ENCODE measurements at regions not wholly inside any gene's neighbourhood (a gene's known extent, or its start where the extent isn't known, plus 50 kb on each side); places are given as distances from the start of the nearest gene placed in this dataset.
"Not testable (repeated sequence)": the region's sequence is repeated elsewhere in the genome, so short reads cannot be mapped to it uniquely, and the experiment has no call there.

DNA sequence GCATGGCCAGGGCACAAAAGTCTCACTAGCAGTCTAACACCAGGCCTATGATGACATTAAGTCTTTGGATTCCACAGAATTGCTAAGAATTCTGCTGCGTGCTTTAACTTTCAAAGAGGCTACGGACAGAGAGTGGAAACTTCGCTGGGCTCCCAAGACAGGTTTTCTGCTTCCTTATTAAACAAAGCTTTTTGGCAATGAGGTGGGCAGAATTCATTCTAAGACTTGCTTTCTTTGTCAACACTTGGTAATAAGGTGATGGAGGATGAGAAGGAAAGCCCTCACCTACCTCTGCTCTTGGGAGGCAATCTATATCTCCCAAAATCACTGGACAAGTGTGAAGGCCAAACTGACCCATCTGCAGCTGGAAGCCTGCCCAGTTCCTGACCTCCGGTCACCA is 231.9 kb downstream of the ATPSCKMT start:
- Histone ChIP-seq H3K36me3 (ENCODE audit: control insufficient read depth, insufficient read depth, low read length, severe bottlenecking) (no peaks in the 10 kb centered on the region), H3K4me3 (ENCODE audit: low read length) (no peak overlapping the region), H3K9me3 (ENCODE audit: control insufficient read depth, low read length) (peaks cover 14% of the 10 kb centered on the region), H3K4me1 (ENCODE audit: control insufficient read depth, insufficient read depth, low read length) (peaks cover 12% of the 10 kb centered on the region), H3K27me3 (replicated peaks; ENCODE audit: control insufficient read depth, insufficient read depth, low read length) (no peaks in the 10 kb centered on the region), H3K9ac (ENCODE audit: low read length) (no peak overlapping the region)
- no peak for DNase-seq (ENCODE audit: low read depth)

DNA sequence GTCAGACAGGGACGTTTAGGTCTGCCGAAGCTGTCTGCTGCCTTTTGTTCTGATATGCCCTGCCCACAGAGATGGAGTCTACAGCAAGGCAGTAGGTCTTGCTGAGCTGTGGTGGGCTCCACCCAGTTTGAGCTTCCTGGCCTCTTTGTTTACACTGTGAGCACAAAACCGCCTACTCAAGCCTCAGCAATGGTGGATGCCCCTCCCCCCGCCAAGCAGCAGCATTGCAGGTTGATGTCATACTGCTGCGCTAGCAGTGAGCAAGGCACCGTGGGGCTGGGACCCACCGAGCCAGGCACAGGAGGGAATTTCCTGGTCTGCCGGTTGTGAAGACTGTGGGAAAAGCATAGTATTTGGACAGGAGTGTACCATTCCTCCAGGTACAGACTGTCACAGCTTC is 233.1 kb downstream of the ATPSCKMT start:
- H3K4me1 ChIP-seq (ENCODE audit: control insufficient read depth, insufficient read depth, low read length): peaks cover 12% of the 10 kb centered on the region
- DNase-seq (ENCODE audit: low read depth); H3K9ac ChIP-seq (ENCODE audit: low read length); H3K36me3 ChIP-seq (ENCODE audit: control insufficient read depth, insufficient read depth, low read length, severe bottlenecking); H3K9me3 ChIP-seq (ENCODE audit: control insufficient read depth, low read length); H3K4me3 ChIP-seq (ENCODE audit: low read length); H3K27me3 ChIP-seq (replicated peaks; ENCODE audit: control insufficient read depth, insufficient read depth, low read length): not testable (repeated sequence)

DNA sequence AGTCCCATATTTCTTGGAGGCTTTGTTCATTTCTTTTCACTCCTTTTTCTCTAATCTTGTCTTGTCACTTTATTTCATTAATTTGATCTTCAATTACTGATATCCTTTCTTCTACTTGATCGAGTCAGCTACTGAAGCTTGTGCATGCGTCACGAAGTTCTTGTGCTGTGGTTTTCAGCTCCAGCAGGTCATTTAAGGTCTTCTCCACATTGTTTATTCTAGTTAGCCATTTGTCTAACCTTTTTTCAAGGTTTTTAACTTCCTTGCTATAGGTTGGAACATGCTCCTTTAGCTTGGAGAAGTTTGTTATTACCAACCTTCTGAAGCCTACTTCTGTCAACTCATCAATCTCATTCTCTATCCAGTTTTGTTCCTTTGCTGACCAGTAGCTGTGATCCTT is 234.0 kb downstream of the ATPSCKMT start:
- H3K9me3 ChIP-seq (ENCODE audit: control insufficient read depth, low read length); H3K9ac ChIP-seq (ENCODE audit: low read length); H3K4me3 ChIP-seq (ENCODE audit: low read length); DNase-seq (ENCODE audit: low read depth); H3K27me3 ChIP-seq (replicated peaks; ENCODE audit: control insufficient read depth, insufficient read depth, low read length); H3K36me3 ChIP-seq (ENCODE audit: control insufficient read depth, insufficient read depth, low read length, severe bottlenecking): not testable (repeated sequence)
- H3K4me1 ChIP-seq (ENCODE audit: control insufficient read depth, insufficient read depth, low read length): peaks cover 12% of the 10 kb centered on the region

DNA sequence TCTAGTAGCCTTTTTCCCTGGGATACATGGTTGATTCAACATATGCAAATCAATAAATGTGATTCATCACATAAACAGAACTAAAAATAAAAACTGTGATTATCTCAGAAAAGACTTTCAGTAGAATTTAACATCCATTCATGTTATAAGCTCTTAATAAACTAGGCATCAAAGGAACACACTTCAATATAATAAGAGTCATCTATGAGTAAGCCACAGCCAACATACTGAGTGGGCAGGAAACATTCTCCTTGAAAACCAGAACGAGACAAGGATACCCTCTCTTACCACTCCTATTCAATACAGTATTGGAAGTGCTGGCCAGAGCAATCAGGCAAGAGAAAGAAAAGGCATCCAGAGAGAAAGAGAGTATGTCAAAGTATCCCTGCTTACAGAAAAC is 239.9 kb downstream of the ATPSCKMT start:
- H3K9ac ChIP-seq (ENCODE audit: low read length): no peak overlapping the region
- no peak for DNase-seq (ENCODE audit: low read depth)
- no peaks in the 10 kb centered on the region for H3K4me1 ChIP-seq (ENCODE audit: control insufficient read depth, insufficient read depth, low read length)
- H3K36me3 ChIP-seq (ENCODE audit: control insufficient read depth, insufficient read depth, low read length, severe bottlenecking): no peaks in the 10 kb centered on the region
- no peaks in the 10 kb centered on the region for H3K9me3 ChIP-seq (ENCODE audit: control insufficient read depth, low read length)
- no peaks in the 10 kb centered on the region for H3K27me3 ChIP-seq (replicated peaks; ENCODE audit: control insufficient read depth, insufficient read depth, low read length)
- H3K4me3 ChIP-seq (ENCODE audit: low read length): no peak overlapping the region

DNA sequence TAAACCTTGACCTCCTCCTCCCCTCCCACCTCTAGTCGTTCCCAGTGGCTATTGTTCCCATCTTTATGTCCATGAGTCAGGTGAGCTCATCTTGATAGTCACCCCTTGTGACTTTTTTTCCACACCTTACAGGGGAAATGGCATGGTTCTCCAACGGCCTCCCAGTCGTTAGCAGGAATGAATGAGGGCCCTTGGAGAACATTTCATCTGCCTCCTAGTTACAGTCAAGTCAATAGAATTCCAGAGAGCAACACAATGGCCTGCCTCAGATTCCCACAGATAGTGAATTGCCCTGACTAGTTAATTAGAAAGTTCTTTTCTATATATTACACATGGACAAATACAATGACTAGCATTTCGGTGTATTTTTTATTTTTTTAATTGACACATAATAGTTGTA is 262.6 kb downstream of the ATPSCKMT start:
- Histone ChIP-seq H3K4me3 (ENCODE audit: low read length) (no peak overlapping the region), H3K9ac (ENCODE audit: low read length) (no peak overlapping the region), H3K36me3 (ENCODE audit: control insufficient read depth, insufficient read depth, low read length, severe bottlenecking) (no peaks in the 10 kb centered on the region), H3K9me3 (ENCODE audit: control insufficient read depth, low read length) (peaks cover 8% of the 10 kb centered on the region), H3K4me1 (ENCODE audit: control insufficient read depth, insufficient read depth, low read length) (no peaks in the 10 kb centered on the region), H3K27me3 (replicated peaks; ENCODE audit: control insufficient read depth, insufficient read depth, low read length) (no peaks in the 10 kb centered on the region)
- DNase-seq (ENCODE audit: low read depth): no peak

DNA sequence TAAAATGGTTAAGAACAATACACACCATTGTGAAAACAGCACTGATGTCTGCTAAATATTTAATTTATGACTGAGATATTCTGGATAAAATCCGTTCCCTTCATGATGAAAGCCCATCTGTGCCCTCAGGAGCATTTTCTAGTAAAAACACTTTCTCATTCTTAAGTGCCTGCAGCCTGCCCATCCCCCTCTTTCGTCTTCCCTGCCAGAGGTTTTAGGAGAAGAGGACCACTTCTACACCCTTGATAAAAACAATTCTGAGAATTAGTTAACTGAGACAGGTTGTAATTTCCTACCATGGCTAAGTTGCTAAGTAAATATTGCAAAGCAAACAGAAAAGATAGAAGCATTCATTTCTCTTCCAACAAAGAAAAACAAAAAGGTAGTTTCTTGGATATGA is 272.6 kb downstream of the ATPSCKMT start:
- Histone ChIP-seq H3K27me3 (replicated peaks; ENCODE audit: control insufficient read depth, insufficient read depth, low read length) (no peaks in the 10 kb centered on the region), H3K4me3 (ENCODE audit: low read length) (no peak overlapping the region), H3K36me3 (ENCODE audit: control insufficient read depth, insufficient read depth, low read length, severe bottlenecking) (no peaks in the 10 kb centered on the region), H3K9me3 (ENCODE audit: control insufficient read depth, low read length) (no peaks in the 10 kb centered on the region), H3K9ac (ENCODE audit: low read length) (no peak overlapping the region), H3K4me1 (ENCODE audit: control insufficient read depth, insufficient read depth, low read length) (no peaks in the 10 kb centered on the region)
- no peak for DNase-seq (ENCODE audit: low read depth)

DNA sequence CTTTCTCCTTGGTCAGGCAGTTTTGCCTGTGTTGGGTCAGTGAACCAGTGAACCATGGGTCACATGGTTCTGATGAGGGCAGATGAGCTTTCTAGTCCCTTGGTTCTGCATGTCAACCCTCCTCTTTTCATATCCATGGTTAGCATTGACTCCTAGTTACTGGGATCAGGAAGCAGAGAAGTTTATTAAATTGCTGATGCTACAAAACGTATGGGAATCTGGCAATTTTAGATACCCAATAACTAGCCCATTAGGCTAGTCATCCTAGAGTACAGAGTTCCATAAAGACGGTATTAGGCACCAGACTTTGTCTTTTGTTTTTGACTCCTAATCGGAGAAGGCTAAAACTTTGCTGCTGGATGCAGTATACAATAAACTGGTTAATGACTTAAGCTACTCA is 273.1 kb downstream of the ATPSCKMT start:
- Histone ChIP-seq H3K9me3 (ENCODE audit: control insufficient read depth, low read length) (no peaks in the 10 kb centered on the region), H3K4me3 (ENCODE audit: low read length) (no peak overlapping the region), H3K4me1 (ENCODE audit: control insufficient read depth, insufficient read depth, low read length) (no peaks in the 10 kb centered on the region), H3K27me3 (replicated peaks; ENCODE audit: control insufficient read depth, insufficient read depth, low read length) (no peaks in the 10 kb centered on the region), H3K36me3 (ENCODE audit: control insufficient read depth, insufficient read depth, low read length, severe bottlenecking) (no peaks in the 10 kb centered on the region), H3K9ac (ENCODE audit: low read length) (no peak overlapping the region)
- DNase-seq (ENCODE audit: low read depth): no peak

DNA sequence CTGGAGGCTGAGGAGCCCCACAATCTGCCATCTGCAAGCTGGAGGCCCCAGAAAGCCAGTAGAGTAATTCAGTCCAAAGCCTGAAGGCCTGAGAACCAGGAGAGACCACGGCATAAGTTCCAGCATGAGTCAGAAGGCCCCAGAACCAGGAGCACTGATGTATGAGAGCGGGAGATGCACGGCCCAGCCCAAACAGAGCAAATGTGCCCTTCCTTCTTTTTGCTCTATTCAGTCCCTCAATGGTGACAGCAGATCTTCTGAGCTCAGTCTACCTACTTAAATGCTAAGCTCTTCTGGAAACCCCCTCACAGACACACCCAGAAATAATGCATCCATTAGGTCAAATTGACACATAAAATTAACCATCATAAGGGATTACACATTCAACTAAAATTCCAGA is 277.6 kb downstream of the ATPSCKMT start:
- Histone ChIP-seq H3K36me3 (ENCODE audit: control insufficient read depth, insufficient read depth, low read length, severe bottlenecking) (no peaks in the 10 kb centered on the region), H3K4me3 (ENCODE audit: low read length) (no peak overlapping the region), H3K9me3 (ENCODE audit: control insufficient read depth, low read length) (peaks cover 13% of the 10 kb centered on the region), H3K4me1 (ENCODE audit: control insufficient read depth, insufficient read depth, low read length) (no peaks in the 10 kb centered on the region), H3K27me3 (replicated peaks; ENCODE audit: control insufficient read depth, insufficient read depth, low read length) (no peaks in the 10 kb centered on the region), H3K9ac (ENCODE audit: low read length) (no peak overlapping the region)
- DNase-seq (ENCODE audit: low read depth): no peak

DNA sequence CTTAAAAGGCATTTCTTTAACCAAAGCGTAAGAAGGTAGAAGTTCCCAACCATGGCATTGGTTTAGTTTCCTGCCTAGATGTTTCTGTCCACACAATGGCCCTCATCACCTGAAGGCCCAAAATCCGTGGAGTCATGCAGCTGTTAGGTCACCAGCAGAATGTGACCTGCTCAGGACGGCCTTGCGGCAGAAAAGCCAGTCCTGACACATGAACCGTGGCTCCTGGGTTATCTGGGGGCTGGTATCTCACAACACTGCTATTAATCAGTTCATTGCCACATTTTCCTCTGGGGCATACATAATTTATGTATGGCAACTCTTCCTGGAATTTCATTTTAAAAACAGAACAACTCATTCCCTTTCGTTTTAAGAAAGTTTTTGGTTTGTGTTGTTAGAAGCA is 278.4 kb downstream of the ATPSCKMT start:
- Histone ChIP-seq H3K9me3 (ENCODE audit: control insufficient read depth, low read length) (peaks cover 13% of the 10 kb centered on the region), H3K9ac (ENCODE audit: low read length) (no peak overlapping the region), H3K4me1 (ENCODE audit: control insufficient read depth, insufficient read depth, low read length) (no peaks in the 10 kb centered on the region), H3K36me3 (ENCODE audit: control insufficient read depth, insufficient read depth, low read length, severe bottlenecking) (no peaks in the 10 kb centered on the region), H3K27me3 (replicated peaks; ENCODE audit: control insufficient read depth, insufficient read depth, low read length) (no peaks in the 10 kb centered on the region), H3K4me3 (ENCODE audit: low read length) (no peak overlapping the region)
- DNase-seq (ENCODE audit: low read depth): no peak

DNA sequence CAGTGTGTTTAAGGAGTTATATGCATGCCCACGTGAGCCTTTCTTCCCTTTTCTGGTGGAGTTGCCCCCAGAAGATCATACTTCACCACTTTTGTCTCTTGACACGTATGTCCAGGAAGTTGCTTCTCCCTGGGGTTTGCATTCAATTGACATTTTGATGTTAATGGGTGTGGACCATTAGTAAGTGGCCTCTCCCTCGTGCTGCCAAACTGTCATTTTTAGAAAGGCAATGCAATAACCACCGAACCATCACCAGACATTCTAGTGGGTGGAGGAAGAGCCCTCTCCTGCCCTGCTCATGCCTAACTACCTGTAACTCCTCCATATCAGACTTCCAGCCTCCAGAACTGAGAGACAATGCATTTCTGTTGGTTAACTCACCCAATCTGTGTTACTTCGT is 290.8 kb downstream of the ATPSCKMT start:
- Histone ChIP-seq H3K36me3 (ENCODE audit: control insufficient read depth, insufficient read depth, low read length, severe bottlenecking) (no peaks in the 10 kb centered on the region), H3K4me3 (ENCODE audit: low read length) (no peak overlapping the region), H3K4me1 (ENCODE audit: control insufficient read depth, insufficient read depth, low read length) (no peaks in the 10 kb centered on the region), H3K9me3 (ENCODE audit: control insufficient read depth, low read length) (no peaks in the 10 kb centered on the region), H3K9ac (ENCODE audit: low read length) (no peak overlapping the region), H3K27me3 (replicated peaks; ENCODE audit: control insufficient read depth, insufficient read depth, low read length) (no peaks in the 10 kb centered on the region)
- DNase-seq (ENCODE audit: low read depth): no peak

DNA sequence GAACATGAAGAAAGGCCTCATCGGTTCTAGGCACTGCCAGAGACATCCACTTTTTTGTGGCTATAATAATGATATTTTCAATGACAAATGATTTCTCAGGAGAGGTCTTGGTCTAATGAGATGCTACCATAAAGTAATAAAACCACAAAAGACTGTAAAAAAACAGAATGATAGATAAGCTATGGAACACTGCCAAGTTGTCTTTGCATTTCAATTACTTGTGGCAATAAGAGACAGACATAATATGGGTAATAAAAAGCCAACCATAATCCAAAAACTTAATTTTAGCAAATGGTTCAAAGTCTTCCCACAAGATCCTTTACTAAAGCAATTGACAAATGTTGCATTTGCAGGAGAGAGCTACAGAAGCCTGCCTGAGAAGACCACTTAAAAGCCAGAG is 292.5 kb downstream of the ATPSCKMT start:
- no peaks in the 10 kb centered on the region for H3K9me3 ChIP-seq (ENCODE audit: control insufficient read depth, low read length)
- no peaks in the 10 kb centered on the region for H3K27me3 ChIP-seq (replicated peaks; ENCODE audit: control insufficient read depth, insufficient read depth, low read length)
- no peak overlapping the region for H3K9ac ChIP-seq (ENCODE audit: low read length)
- no peak overlapping the region for H3K4me3 ChIP-seq (ENCODE audit: low read length)
- H3K36me3 ChIP-seq (ENCODE audit: control insufficient read depth, insufficient read depth, low read length, severe bottlenecking): no peaks in the 10 kb centered on the region
- no peak for DNase-seq (ENCODE audit: low read depth)
- H3K4me1 ChIP-seq (ENCODE audit: control insufficient read depth, insufficient read depth, low read length): no peaks in the 10 kb centered on the region

DNA sequence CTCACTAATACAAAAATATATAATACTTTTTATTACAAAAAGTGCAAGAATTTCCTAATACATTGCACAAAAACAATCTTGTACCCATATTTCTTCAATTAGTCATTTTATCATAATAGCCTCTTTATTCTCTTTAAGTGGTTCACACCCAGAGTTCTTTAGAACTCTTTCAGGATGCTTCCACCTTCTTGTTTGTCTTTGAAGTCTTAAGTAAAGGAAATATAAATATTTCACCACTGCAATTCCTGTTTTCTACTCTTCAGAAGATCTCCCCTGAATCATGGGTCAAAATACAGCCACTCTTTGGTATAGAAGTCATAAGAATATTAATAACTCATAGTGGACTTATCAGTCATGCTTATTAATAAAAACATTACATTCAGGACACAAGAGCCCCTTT is 293.0 kb downstream of the ATPSCKMT start:
- DNase-seq (ENCODE audit: low read depth): no peak
- H3K4me3 ChIP-seq (ENCODE audit: low read length): no peak overlapping the region
- no peak overlapping the region for H3K9ac ChIP-seq (ENCODE audit: low read length)
- no peaks in the 10 kb centered on the region for H3K9me3 ChIP-seq (ENCODE audit: control insufficient read depth, low read length)
- no peaks in the 10 kb centered on the region for H3K4me1 ChIP-seq (ENCODE audit: control insufficient read depth, insufficient read depth, low read length)
- H3K36me3 ChIP-seq (ENCODE audit: control insufficient read depth, insufficient read depth, low read length, severe bottlenecking): no peaks in the 10 kb centered on the region
- no peaks in the 10 kb centered on the region for H3K27me3 ChIP-seq (replicated peaks; ENCODE audit: control insufficient read depth, insufficient read depth, low read length)
